Stomach (tissue), 4 donors: ENCODE measurements at regions not wholly inside any gene's neighbourhood (a gene's known extent, or its start where the extent isn't known, plus 50 kb on each side); places are given as distances from the start of the nearest gene placed in this dataset.

Source experiments
- POLR2A ChIP-seq, 4 donors: fragments of 450-650 bp; IDR thresholded peaks; one replicate each; pipeline ENCODE4 v1.6.1; 2016; ENCODE audit warnings: antibody characterized with exemption in 4 of 4, control low read depth in 2 of 4, mild to moderate bottlenecking in 1 of 4, moderate library complexity in 1 of 4
- TF ChIP-seq, protein P1 (sequence below), 7 experiments: fragments of 450-650 bp in 4 of 7; fragments of 200-600 bp in 3 of 7; sonication (generic) in 3 of 7; IDR thresholded peaks; one replicate each; pipeline ENCODE4 v1.5.1; 2016 to 2019; ENCODE audit warnings: antibody characterized with exemption in 7 of 7, control low read depth in 2 of 7, mild to moderate bottlenecking in 1 of 7

DNA sequence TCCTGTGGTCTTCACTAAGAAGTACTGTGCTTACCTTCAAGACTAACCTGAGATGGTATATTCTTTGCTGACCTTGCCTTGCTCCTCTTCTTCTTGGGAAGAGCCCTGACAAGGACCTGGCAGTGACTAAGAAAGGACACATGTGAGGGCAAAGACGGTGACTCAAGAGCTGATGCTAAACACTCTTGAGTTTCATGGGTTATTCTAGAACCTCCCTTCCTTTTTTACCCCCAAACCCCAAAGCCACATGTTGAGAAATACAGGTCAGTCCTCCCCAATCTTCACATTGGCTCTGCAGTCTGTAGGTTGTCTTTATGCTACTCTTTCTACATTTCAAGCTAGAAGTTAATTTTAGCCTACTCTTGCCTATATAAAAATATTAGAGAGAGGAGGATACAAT is 200.6 kb downstream of the SEMA6D start:
- TF ChIP-seq, protein P1, sequence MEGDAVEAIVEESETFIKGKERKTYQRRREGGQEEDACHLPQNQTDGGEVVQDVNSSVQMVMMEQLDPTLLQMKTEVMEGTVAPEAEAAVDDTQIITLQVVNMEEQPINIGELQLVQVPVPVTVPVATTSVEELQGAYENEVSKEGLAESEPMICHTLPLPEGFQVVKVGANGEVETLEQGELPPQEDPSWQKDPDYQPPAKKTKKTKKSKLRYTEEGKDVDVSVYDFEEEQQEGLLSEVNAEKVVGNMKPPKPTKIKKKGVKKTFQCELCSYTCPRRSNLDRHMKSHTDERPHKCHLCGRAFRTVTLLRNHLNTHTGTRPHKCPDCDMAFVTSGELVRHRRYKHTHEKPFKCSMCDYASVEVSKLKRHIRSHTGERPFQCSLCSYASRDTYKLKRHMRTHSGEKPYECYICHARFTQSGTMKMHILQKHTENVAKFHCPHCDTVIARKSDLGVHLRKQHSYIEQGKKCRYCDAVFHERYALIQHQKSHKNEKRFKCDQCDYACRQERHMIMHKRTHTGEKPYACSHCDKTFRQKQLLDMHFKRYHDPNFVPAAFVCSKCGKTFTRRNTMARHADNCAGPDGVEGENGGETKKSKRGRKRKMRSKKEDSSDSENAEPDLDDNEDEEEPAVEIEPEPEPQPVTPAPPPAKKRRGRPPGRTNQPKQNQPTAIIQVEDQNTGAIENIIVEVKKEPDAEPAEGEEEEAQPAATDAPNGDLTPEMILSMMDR (IDR thresholded peaks at IDR 0.05) = no peak
- TF ChIP-seq POLR2A (IDR thresholded peaks at IDR 0.05) = no peak
